Left lung (tissue), 4 donors: ENCODE measurements at regions not wholly inside any gene's neighbourhood (a gene's known extent, or its start where the extent isn't known, plus 50 kb on each side); places are given as distances from the start of the nearest gene placed in this dataset.

Source experiments
- ATAC-seq: fragments of 200-7000 bp; cut with Tn5 transposase; one replicate; pipeline ENCODE4 v1.9.1; 2020; ENCODE audit warnings: moderate library complexity
- DNase-seq, 4 donors: peaks; one replicate each; pipeline ENCODE4 v3.0.0-alpha.2; 2013 to 2020
- H3K27ac ChIP-seq, 2 donors: fragments of 200-600 bp; sonication (generic) in 1 of 2; one replicate each; pipeline versions ENCODE4 v1.5.0 to v1.8.0; 2020 to 2021
- H3K27me3 ChIP-seq, 2 donors: fragments of 200-600 bp; sonication (generic) in 1 of 2; one replicate each; pipeline versions ENCODE4 v1.5.0 to v1.8.0; 2020 to 2021
- H3K36me3 ChIP-seq, 2 donors: fragments of 200-600 bp; sonication (generic) in 1 of 2; one replicate each; pipeline versions ENCODE4 v1.5.0 to v1.8.0; 2020 to 2021
- H3K4me1 ChIP-seq, 2 donors: fragments of 200-600 bp; one replicate each; pipeline ENCODE4 v1.8.0; 2021
- H3K4me3 ChIP-seq, 2 donors: fragments of 200-600 bp; sonication (generic) in 1 of 2; one replicate each; pipeline versions ENCODE4 v1.5.0 to v1.8.0; 2020 to 2021; ENCODE audit warnings: mild to moderate bottlenecking in 1 of 2
- H3K9me3 ChIP-seq, 2 donors: fragments of 200-600 bp; sonication (generic) in 1 of 2; one replicate each; pipeline versions ENCODE4 v1.5.0 to v1.8.0; 2020 to 2021
- intact Hi-C, 2 donors: fragments of 100-400 bp; cut with DNase I; formaldehyde crosslinking; loops; one replicate each; pipeline versions ENCODE4 v1.11.2 to v1.14.2; 2022
- TF ChIP-seq, protein P1 (sequence below), 2 donors: fragments of 200-600 bp; sonication (generic) in 1 of 2; IDR thresholded peaks; one replicate each; pipeline versions ENCODE4 v1.5.0 to v1.8.0; 2021; ENCODE audit warnings: antibody characterized with exemption in 2 of 2
- donor health status: DM: no; HTN: yes; CAD: no.
- donor health status: DM: no; HTN: no; CAD: no.

DNA sequence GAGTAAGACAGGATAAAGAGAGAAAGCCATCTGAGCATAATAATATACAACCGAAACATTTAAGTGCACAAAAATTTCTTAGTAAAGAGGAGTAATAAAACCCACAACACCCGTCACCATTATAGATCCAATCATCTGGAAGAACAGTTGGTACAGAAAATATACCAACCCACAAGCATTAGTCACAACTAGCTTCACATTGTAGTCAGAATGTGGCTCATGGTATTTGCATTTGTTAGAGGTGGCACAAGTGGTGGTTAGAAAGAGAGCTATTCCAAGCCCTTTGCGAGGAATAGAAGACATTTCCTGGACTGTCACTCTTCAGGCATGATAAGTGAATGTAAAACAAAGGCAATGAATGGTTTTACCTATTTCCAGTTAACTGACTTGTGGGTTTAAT, 677.5 kb upstream of the ST8SIA4 start:
- H3K27ac ChIP-seq: no peak overlapping the region
- TF ChIP-seq, protein P1, sequence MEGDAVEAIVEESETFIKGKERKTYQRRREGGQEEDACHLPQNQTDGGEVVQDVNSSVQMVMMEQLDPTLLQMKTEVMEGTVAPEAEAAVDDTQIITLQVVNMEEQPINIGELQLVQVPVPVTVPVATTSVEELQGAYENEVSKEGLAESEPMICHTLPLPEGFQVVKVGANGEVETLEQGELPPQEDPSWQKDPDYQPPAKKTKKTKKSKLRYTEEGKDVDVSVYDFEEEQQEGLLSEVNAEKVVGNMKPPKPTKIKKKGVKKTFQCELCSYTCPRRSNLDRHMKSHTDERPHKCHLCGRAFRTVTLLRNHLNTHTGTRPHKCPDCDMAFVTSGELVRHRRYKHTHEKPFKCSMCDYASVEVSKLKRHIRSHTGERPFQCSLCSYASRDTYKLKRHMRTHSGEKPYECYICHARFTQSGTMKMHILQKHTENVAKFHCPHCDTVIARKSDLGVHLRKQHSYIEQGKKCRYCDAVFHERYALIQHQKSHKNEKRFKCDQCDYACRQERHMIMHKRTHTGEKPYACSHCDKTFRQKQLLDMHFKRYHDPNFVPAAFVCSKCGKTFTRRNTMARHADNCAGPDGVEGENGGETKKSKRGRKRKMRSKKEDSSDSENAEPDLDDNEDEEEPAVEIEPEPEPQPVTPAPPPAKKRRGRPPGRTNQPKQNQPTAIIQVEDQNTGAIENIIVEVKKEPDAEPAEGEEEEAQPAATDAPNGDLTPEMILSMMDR (IDR thresholded peaks at IDR 0.05): no peak
- no peaks in the 10 kb centered on the region for H3K27me3 ChIP-seq
- no peak overlapping the region for H3K4me3 ChIP-seq
- H3K4me1 ChIP-seq: no peaks in the 10 kb centered on the region
- ATAC-seq: no peak
- no peaks in the 10 kb centered on the region for H3K9me3 ChIP-seq
- DNase-seq: no peak
- intact Hi-C loops: no loop called here
- H3K36me3 ChIP-seq: no peaks in the 10 kb centered on the region

DNA sequence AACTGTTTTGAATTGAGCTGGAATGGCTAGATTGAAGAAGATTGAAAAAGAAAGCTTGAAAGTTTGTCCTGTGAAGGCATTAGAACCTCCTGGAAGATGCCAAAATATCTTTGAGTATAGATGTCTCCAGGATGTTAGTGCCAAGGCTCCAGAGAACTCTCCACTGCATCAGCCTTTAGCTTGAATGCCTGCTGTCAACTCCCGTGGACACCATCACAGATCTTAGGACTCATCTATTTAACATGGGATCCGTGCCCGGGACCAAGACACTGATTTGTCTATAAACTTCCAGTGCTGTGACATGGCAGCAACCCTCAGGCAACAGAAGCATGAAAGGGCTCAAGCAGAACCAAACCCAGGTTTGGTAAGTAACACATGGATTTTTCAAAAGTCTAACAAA, 670.9 kb upstream of the ST8SIA4 start:
- Histone ChIP-seq H3K9me3 (no peaks in the 10 kb centered on the region), H3K27me3 (no peaks in the 10 kb centered on the region), H3K27ac (no peak overlapping the region), H3K36me3 (no peaks in the 10 kb centered on the region), H3K4me3 (no peak overlapping the region), H3K4me1 (no peaks in the 10 kb centered on the region)
- intact Hi-C loops: no loop called here
- TF ChIP-seq, protein P1 (IDR thresholded peaks at IDR 0.05): no peak
- ATAC-seq: no peak
- DNase-seq: no peak

DNA sequence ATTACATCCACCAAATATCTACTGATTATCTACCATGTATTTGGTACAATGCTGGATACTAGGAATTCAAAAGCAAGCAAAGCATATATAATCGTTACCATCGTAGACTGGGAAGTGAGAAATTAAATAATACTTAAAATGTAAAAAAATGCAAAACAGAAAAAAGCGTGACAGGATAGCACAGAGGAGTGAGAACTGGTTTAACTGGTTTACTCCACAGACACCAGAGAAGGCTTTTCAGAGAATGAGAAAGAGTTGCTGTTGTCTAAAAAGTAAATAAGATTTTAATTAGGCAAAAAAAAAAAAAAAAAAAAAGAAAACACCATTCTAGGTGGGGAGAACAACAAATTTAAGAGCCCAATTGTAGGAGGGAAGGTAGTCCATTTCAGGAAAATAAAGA, 657.9 kb upstream of the ST8SIA4 start:
- Histone ChIP-seq H3K4me3 (no peak overlapping the region), H3K27ac (no peak overlapping the region), H3K4me1 (no peaks in the 10 kb centered on the region), H3K27me3 (no peaks in the 10 kb centered on the region), H3K36me3 (no peaks in the 10 kb centered on the region), H3K9me3 (peaks cover 0 to 14% of the 10 kb centered on the region in 2 donors)
- intact Hi-C loops: no loop called here
- DNase-seq (no peak), ATAC-seq (no peak)
- TF ChIP-seq, protein P1 (IDR thresholded peaks at IDR 0.05): no peak

DNA sequence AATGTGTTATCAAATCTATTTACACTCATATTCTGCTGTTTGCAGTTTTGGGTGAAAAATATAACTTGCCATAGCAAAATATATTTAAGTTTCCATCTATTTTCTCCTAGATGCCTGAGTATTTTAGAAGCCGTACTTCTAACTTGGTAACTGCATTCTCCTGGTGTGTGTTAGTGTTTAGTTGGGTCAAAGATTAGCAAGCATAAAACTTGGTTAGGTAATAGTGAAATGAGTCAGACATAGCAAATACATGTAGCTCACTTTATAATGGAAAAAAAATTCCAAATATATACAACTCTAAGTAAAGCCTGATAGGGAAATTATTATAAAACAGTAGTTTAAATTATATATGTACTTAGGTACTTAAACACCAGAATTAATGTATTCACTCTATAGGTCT, 640.7 kb upstream of the ST8SIA4 start:
- H3K27me3 ChIP-seq: no peaks in the 10 kb centered on the region
- H3K36me3 ChIP-seq: no peaks in the 10 kb centered on the region
- intact Hi-C loops: no loop called here
- no peak overlapping the region for H3K27ac ChIP-seq
- TF ChIP-seq, protein P1 (IDR thresholded peaks at IDR 0.05): no peak
- H3K4me3 ChIP-seq: no peak overlapping the region
- no peaks in the 10 kb centered on the region for H3K4me1 ChIP-seq
- H3K9me3 ChIP-seq: peaks cover 0 to 8% of the 10 kb centered on the region in 2 donors
- no peak for ATAC-seq
- no peak for DNase-seq

DNA sequence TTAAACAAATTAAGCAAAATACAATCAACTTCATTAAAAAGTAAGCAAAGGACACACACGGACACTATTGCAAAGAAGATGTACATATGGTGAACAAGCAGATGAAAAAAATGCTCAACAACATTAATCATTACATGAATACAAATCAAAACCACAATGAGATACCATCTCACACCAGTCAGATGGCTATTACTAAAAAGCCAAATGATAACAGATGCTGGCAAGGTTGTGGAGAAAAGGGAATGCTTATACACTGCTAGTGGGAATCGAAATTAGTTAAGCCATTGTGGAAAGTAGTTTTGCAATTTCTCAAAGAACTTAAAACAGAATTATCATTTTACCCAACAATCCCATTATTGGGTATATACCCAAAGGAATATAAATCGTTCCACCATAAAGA, 636.2 kb upstream of the ST8SIA4 start:
- H3K4me3 ChIP-seq: no peak overlapping the region
- H3K27me3 ChIP-seq: no peaks in the 10 kb centered on the region
- peaks cover 0 to 8% of the 10 kb centered on the region in 2 donors for H3K9me3 ChIP-seq
- no peaks in the 10 kb centered on the region for H3K4me1 ChIP-seq
- no peaks in the 10 kb centered on the region for H3K36me3 ChIP-seq
- TF ChIP-seq, protein P1 (IDR thresholded peaks at IDR 0.05): no peak
- intact Hi-C loops: no loop called here
- DNase-seq: no peak
- no peak for ATAC-seq
- no peak overlapping the region for H3K27ac ChIP-seq
